Naive thymus-derived CD4-positive, alpha-beta T cell (primary cell): ENCODE measurements at regions not wholly inside any gene's neighbourhood (a gene's known extent, or its start where the extent isn't known, plus 50 kb on each side); places are given as distances from the start of the nearest gene placed in this dataset.

Experiments
- ATAC-seq: fragments of 150-1000 bp; cut with Tn5 transposase; 2 replicates; pipeline ENCODE4 v1.10.0; 2021; ENCODE audit warnings: mild to moderate bottlenecking, moderate library complexity
- CTCF ChIA-PET: fragments of 350-600 bp; sonication (Branson Sonifier 250); formaldehyde crosslinking; loops from one replicate; lab custom pipeline; 2021; ENCODE audit warnings: antibody characterized with exemption; lab: Charles Lee
- POLR2A ChIA-PET: fragments of 350-600 bp; sonication (Branson Sonifier 250); formaldehyde crosslinking; loops from one replicate; lab custom pipeline; 2021; ENCODE audit warnings: antibody characterized with exemption, inconsistent platforms; lab: Charles Lee
- DNase-seq, 9 donors: peaks; one replicate each; pipeline versions ENCODE4 v3.0.0 to v3.0.0-alpha.2; 2020 to 2022; ENCODE audit warnings: mixed read lengths in 1 of 9
- H3K27ac ChIP-seq: one replicate; pipeline ENCODE4 v1.7.0; 2013; ENCODE audit warnings: mild to moderate bottlenecking, low read depth, low read length, moderate library complexity
- H3K27me3 ChIP-seq, 2 donors: one replicate each; pipeline ENCODE4 v1.7.0; 2013; ENCODE audit warnings: low read length in 2 of 2, mild to moderate bottlenecking in 2 of 2, moderate library complexity in 2 of 2; ENCODE audit not compliant: control insufficient read depth in 2 of 2, insufficient read depth in 2 of 2
- H3K36me3 ChIP-seq, 3 experiments: 1 replicate in 2 of 3; 2 replicates in 1 of 3; pipeline ENCODE4 v1.7.0; 2013; ENCODE audit warnings: low read length in 3 of 3, mild to moderate bottlenecking in 3 of 3, moderate library complexity in 1 of 3; ENCODE audit not compliant: insufficient read depth in 3 of 3, control insufficient read depth in 2 of 3
- H3K4me1 ChIP-seq, 2 donors: one replicate each; pipeline ENCODE4 v1.7.0; 2013; ENCODE audit warnings: low read length in 2 of 2, mild to moderate bottlenecking in 2 of 2, moderate library complexity in 1 of 2; ENCODE audit not compliant: control insufficient read depth in 2 of 2, insufficient read depth in 2 of 2
- H3K4me3 ChIP-seq: 2 replicates; pipeline ENCODE4 v1.7.0; 2013; ENCODE audit warnings: mild to moderate bottlenecking, low read length
- H3K9me3 ChIP-seq, 3 experiments: 1 replicate in 2 of 3; 2 replicates in 1 of 3; pipeline ENCODE4 v1.7.0; 2013; ENCODE audit warnings: low read length in 3 of 3; ENCODE audit not compliant: control insufficient read depth in 2 of 3
- H3K27ac Mint-ChIP-seq, 9 donors: one replicate each; pipeline ENCODE4 v1.8.0; 2020 to 2022; ENCODE audit warnings: mixed read lengths in 9 of 9, mild to moderate bottlenecking in 8 of 9, moderate library complexity in 5 of 9, inconsistent platforms in 2 of 9
- H3K27me3 Mint-ChIP-seq, 5 donors: one replicate each; pipeline ENCODE4 v1.8.0; 2021 to 2022; ENCODE audit warnings: mixed read lengths in 5 of 5, mild to moderate bottlenecking in 1 of 5
- H3K36me3 Mint-ChIP-seq, 5 donors: one replicate each; pipeline ENCODE4 v1.8.0; 2020 to 2022; ENCODE audit warnings: mixed read lengths in 5 of 5, mild to moderate bottlenecking in 3 of 5, inconsistent platforms in 1 of 5
- H3K4me1 Mint-ChIP-seq, 7 donors: one replicate each; pipeline ENCODE4 v1.8.0; 2020 to 2022; ENCODE audit warnings: mixed read lengths in 7 of 7, mild to moderate bottlenecking in 3 of 7, inconsistent platforms in 1 of 7
- H3K4me3 Mint-ChIP-seq, 10 donors: one replicate each; pipeline ENCODE4 v1.8.0; 2020 to 2022; ENCODE audit warnings: mild to moderate bottlenecking in 10 of 10, mixed read lengths in 10 of 10, moderate library complexity in 6 of 10, inconsistent platforms in 2 of 10
- H3K9me3 Mint-ChIP-seq, 11 donors: one replicate each; pipeline ENCODE4 v1.8.0; 2020 to 2022; ENCODE audit warnings: mixed read lengths in 11 of 11, mild to moderate bottlenecking in 4 of 11, inconsistent platforms in 1 of 11, moderate library complexity in 1 of 11
- intact Hi-C, 2 donors: fragments of 100-400 bp; cut with micrococcal nuclease; formaldehyde crosslinking; loops; one replicate each; pipeline ENCODE4 v1.15.1; 2023

DNA sequence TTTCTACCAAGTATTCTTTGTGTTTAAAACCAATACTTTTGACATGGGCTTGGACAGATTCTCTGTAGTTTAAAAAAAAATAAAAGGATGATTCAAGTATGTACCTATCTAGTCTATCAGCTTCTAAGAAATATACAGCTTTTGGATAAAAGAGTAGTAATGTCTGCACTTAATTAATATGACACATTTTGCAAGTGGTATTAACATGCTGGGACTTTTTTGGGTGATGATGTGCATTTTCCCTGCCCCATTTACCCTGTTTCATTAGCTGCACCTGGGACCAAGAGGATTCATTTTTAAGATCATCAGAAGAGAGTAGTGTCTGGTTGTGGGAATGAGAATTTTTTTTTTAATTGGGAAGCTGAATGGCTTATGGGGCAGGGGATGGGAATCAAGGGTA lies 236.2 kb upstream of the KLF14 start:
- no peaks in the 10 kb centered on the region for H3K9me3 ChIP-seq
- ChIA-PET POLR2A (interaction anchor here (0.6 to 1.6 kb wide), 2 partner anchors 10 to 11 kb away, joined by 3 to 4 read pairs; no protein-coding TSS in a partner anchor), CTCF (interaction anchor here (0.6 to 2.1 kb wide), 3 partner anchors 13 to 73 kb away, joined by 3 to 5 read pairs (median 3); no protein-coding TSS in a partner anchor)
- peaks cover 0 to 12% (median 5%) of the 10 kb centered on the region in 3 experiments for H3K36me3 ChIP-seq
- H3K4me3 Mint-ChIP-seq: peak overlapping the region in 7 of 10 donors; percentile 7 to 52 (median 38)
- H3K27me3 ChIP-seq: no peaks in the 10 kb centered on the region
- peaks cover 47 to 75% (median 64%) of the 10 kb centered on the region in 7 donors for H3K4me1 Mint-ChIP-seq
- intact Hi-C loops: loop anchor here in 1 of 2 donors (1.0 kb wide), 1 partner anchor 9 kb away; no protein-coding TSS in a partner anchor
- H3K27ac Mint-ChIP-seq: peak overlapping the region in 8 of 9 donors; percentile 40 to 84 (median 73)
- peaks cover 0 to 16% (median 0%) of the 10 kb centered on the region in 11 donors for H3K9me3 Mint-ChIP-seq
- peaks cover 11 to 42% (median 25%) of the 10 kb centered on the region in 5 donors for H3K36me3 Mint-ChIP-seq
- H3K4me3 ChIP-seq: no peak overlapping the region
- DNase-seq (no peak), ATAC-seq (no peak)
- no peaks in the 10 kb centered on the region for H3K27me3 Mint-ChIP-seq
- no peak overlapping the region for H3K27ac ChIP-seq
- H3K4me1 ChIP-seq: peaks cover 0 to 20% of the 10 kb centered on the region in 2 donors

DNA sequence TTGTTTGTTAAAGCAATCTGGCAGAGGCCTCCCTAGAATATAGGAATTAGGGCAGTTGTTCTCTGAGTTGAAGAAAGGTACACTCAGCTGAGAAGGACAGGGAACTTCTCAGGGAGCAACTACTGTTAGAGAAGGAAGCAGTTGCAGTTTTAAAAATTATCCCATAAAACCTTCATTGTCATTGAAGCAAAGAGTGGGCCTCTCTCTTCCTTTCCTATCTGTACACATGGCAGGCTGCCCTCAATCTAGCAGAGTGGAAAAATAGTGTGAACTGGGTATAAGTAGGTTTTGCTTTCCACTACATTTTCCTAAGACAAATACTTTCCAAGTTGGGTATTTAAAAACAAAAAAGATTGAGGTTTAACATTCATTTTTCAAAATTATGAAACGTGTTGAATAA lies 236.7 kb upstream of the KLF14 start:
- no peak overlapping the region for H3K4me3 ChIP-seq
- H3K4me1 Mint-ChIP-seq: peaks cover 48 to 80% (median 69%) of the 10 kb centered on the region in 7 donors

DNA sequence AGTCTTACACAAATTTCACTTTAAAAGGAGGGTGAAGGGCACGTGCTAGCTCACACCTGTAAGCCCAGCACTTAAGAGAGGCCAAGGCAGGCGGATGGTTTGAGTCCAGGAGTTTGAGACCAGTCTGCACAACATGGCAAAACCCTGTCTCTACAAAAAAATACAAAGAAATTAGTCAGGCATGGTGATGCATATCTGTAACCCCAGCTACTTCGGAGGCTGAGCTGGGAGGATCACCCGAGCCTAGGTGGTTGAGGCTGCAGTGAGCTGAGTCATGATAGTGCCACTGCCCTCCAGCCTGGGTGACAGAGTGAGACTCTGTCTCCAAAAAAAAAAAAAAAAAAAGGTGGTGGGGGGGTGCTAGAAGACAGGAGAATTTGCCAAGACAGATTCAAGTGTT lies 237.3 kb upstream of the KLF14 start:
- Histone ChIP-seq H3K4me3 (no peak overlapping the region), H3K27ac (no peak overlapping the region), H3K36me3 (peaks cover 0 to 9% (median 5%) of the 10 kb centered on the region in 3 experiments), H3K4me1 (peaks cover 0 to 20% of the 10 kb centered on the region in 2 donors), H3K9me3 (no peaks in the 10 kb centered on the region), H3K27me3 (no peaks in the 10 kb centered on the region)
- Mint-ChIP-seq H3K36me3 (peaks cover 11 to 49% (median 33%) of the 10 kb centered on the region in 5 donors), H3K27ac (peak overlapping the region; percentile 46 to 85 (median 72)), H3K9me3 (peaks cover 0 to 22% (median 0%) of the 10 kb centered on the region in 11 donors), H3K4me3 (peak overlapping the region in 5 of 10 donors; percentile 9 to 38 (median 16)), H3K4me1 (peaks cover 49 to 82% (median 70%) of the 10 kb centered on the region in 7 donors), H3K27me3 (no peaks in the 10 kb centered on the region)
- ATAC-seq (no peak), DNase-seq (peak in 1 of 9 donors; percentile 50)
- CTCF ChIA-PET: interaction anchor here (0.8 to 2.1 kb wide), 2 partner anchors 12 to 75 kb away, joined by 3 to 5 read pairs; no protein-coding TSS in a partner anchor
- intact Hi-C loops: loop anchor here in 1 of 2 donors (1.0 kb wide), 1 partner anchor 10 kb away; no protein-coding TSS in a partner anchor
- POLR2A ChIA-PET: interaction anchor here (1.2 kb wide), 1 partner anchor 10 kb away, joined by 3 read pairs; no protein-coding TSS in a partner anchor

More for the DNA sequence above, 236.7 kb upstream of the KLF14 start:
- peaks cover 0 to 12% (median 5%) of the 10 kb centered on the region in 3 experiments for H3K36me3 ChIP-seq
- H3K27ac Mint-ChIP-seq: peak overlapping the region in 8 of 9 donors; percentile 40 to 84 (median 68)
- no peaks in the 10 kb centered on the region for H3K27me3 ChIP-seq
- H3K4me1 ChIP-seq: peaks cover 0 to 20% of the 10 kb centered on the region in 2 donors
- DNase-seq (no peak), ATAC-seq (no peak)
- no peak overlapping the region for H3K27ac ChIP-seq
- H3K27me3 Mint-ChIP-seq: no peaks in the 10 kb centered on the region
- H3K9me3 Mint-ChIP-seq: peaks cover 0 to 21% (median 0%) of the 10 kb centered on the region in 11 donors
- ChIA-PET POLR2A (interaction anchor here (0.6 to 1.6 kb wide), 3 partner anchors 9 to 12 kb away, joined by 3 to 4 read pairs (median 3); no protein-coding TSS in a partner anchor), CTCF (interaction anchor here (0.6 to 2.1 kb wide), 3 partner anchors 12 to 139 kb away, joined by 3 to 5 read pairs (median 3); no protein-coding TSS in a partner anchor)
- H3K9me3 ChIP-seq: no peaks in the 10 kb centered on the region
- H3K36me3 Mint-ChIP-seq: peaks cover 11 to 47% (median 30%) of the 10 kb centered on the region in 5 donors
- H3K4me3 Mint-ChIP-seq: peak overlapping the region in 5 of 10 donors; percentile 10 to 52 (median 38)
- intact Hi-C loops: loop anchor here (1.0 kb wide), 1 partner anchor 9 kb away; no protein-coding TSS in a partner anchor

DNA sequence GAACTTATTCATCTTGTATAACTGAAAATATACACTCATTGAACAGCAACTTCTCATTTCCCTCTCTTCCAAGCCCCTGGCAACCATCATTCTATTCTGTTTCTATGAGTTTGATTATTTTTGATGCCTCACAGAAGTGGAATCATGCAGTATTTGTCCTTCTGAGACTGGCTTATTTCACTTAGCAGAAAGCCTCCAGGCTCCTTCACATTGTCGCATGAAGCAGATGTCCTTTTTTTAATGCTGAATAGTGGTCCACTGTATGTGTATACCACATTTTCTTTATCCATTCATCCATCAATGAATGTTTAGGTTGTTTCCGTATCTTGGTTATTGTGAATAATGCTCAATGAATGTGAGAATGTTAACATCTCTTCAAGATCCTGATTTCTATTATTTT lies 238.2 kb upstream of the KLF14 start:
- ChIA-PET CTCF (no interaction called here), POLR2A (no interaction called here)
- Mint-ChIP-seq H3K27me3 (no peaks in the 10 kb centered on the region), H3K36me3 (peaks cover 8 to 48% (median 33%) of the 10 kb centered on the region in 5 donors), H3K4me3 (peak overlapping the region in 1 of 10 donors; percentile 46), H3K27ac (peak overlapping the region in 6 of 9 donors; percentile 12 to 84 (median 57)), H3K9me3 (peaks cover 0 to 22% (median 0%) of the 10 kb centered on the region in 11 donors), H3K4me1 (peaks cover 43 to 79% (median 70%) of the 10 kb centered on the region in 7 donors)
- ATAC-seq (no peak), DNase-seq (no peak)
- Histone ChIP-seq H3K9me3 (no peaks in the 10 kb centered on the region), H3K36me3 (peaks cover 0 to 5% (median 0%) of the 10 kb centered on the region in 3 experiments), H3K27ac (no peak overlapping the region), H3K27me3 (no peaks in the 10 kb centered on the region), H3K4me1 (peaks cover 0 to 20% of the 10 kb centered on the region in 2 donors), H3K4me3 (no peak overlapping the region)
- intact Hi-C loops: no loop called here

DNA sequence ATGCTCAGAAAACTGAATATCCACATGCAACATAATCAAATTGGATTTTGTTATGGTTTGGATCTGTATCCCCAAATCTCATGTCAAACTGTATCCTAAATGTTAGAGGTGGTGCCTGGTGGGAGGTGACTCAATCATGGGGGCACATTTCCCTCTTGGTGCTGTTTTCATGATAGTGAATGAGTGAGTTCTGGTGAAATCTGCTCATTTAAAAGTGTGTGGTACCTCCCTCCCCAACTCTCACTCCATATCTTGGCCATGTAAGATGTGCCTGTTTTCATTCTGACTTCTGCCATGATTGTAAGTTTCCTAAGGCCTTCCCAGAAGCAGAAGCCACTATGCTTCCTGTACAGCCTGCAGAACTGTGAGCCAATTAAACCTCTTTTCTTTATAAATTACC lies 239.6 kb upstream of the KLF14 start:
- Histone ChIP-seq H3K4me1 (peaks cover 0 to 20% of the 10 kb centered on the region in 2 donors), H3K27ac (no peak overlapping the region), H3K9me3 (no peaks in the 10 kb centered on the region), H3K36me3 (peaks cover 0 to 5% (median 0%) of the 10 kb centered on the region in 3 experiments), H3K4me3 (no peak overlapping the region), H3K27me3 (no peaks in the 10 kb centered on the region)
- peak overlapping the region in 1 of 10 donors; percentile 27 for H3K4me3 Mint-ChIP-seq
- intact Hi-C loops: loop anchor here in 1 of 2 donors (1.0 kb wide), 1 partner anchor 9 kb away; no protein-coding TSS in a partner anchor
- no peaks in the 10 kb centered on the region for H3K27me3 Mint-ChIP-seq
- CTCF ChIA-PET: interaction anchor here (1.6 kb wide), 1 partner anchor 9 kb away, joined by 5 read pairs; no protein-coding TSS in a partner anchor
- POLR2A ChIA-PET: no interaction called here
- H3K4me1 Mint-ChIP-seq: peaks cover 38 to 68% (median 61%) of the 10 kb centered on the region in 7 donors
- peaks cover 6 to 46% (median 33%) of the 10 kb centered on the region in 5 donors for H3K36me3 Mint-ChIP-seq
- peak overlapping the region in 5 of 9 donors; percentile 13 to 82 (median 55) for H3K27ac Mint-ChIP-seq
- no peak for ATAC-seq
- no peak for DNase-seq
- H3K9me3 Mint-ChIP-seq: peaks cover 0 to 22% (median 0%) of the 10 kb centered on the region in 11 donors

DNA sequence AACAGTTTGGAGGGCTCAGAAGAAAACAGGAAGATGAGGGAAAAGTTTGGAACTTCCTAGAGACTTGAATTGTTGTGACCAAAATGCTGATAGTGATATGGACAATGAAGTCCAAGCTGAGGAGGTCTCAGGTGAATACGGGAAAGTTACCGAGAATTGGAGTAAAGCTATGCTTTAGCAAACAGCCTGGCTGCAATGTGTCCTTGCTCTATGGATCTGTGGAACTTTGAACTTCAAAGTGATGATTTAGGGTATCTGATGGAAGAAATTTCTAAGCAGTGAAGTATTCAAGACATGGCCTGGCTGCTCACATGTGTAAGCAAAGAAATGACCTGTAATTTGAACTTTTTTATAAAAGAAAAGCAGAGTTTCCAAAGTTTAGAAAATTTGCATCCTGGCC lies 240.2 kb upstream of the KLF14 start:
- H3K36me3 ChIP-seq: peaks cover 0 to 5% (median 0%) of the 10 kb centered on the region in 3 experiments
- Mint-ChIP-seq H3K27me3 (no peaks in the 10 kb centered on the region), H3K9me3 (peaks cover 0 to 22% (median 0%) of the 10 kb centered on the region in 11 donors), H3K36me3 (peaks cover 6 to 46% (median 33%) of the 10 kb centered on the region in 5 donors), H3K4me1 (peaks cover 36 to 65% (median 59%) of the 10 kb centered on the region in 7 donors), H3K27ac (peak overlapping the region in 8 of 9 donors; percentile 12 to 82 (median 56)), H3K4me3 (peak overlapping the region in 2 of 10 donors; percentile 3 to 27)
- DNase-seq (no peak), ATAC-seq (no peak)
- peaks cover 0 to 22% of the 10 kb centered on the region in 2 donors for H3K4me1 ChIP-seq
- no peak overlapping the region for H3K27ac ChIP-seq
- H3K4me3 ChIP-seq: no peak overlapping the region
- intact Hi-C loops: loop anchor here in 1 of 2 donors (1.0 kb wide), 1 partner anchor 8 kb away; no protein-coding TSS in a partner anchor
- no peaks in the 10 kb centered on the region for H3K27me3 ChIP-seq
- no peaks in the 10 kb centered on the region for H3K9me3 ChIP-seq
- CTCF ChIA-PET: interaction anchor here (1.6 kb wide), 1 partner anchor 9 kb away, joined by 5 read pairs; no protein-coding TSS in a partner anchor
- POLR2A ChIA-PET: no interaction called here
